ENCODE measurements at regions not wholly inside any gene's neighbourhood (a gene's known extent, or its start where the extent isn't known, plus 50 kb on each side); places are given as distances from the start of the nearest gene placed in this dataset.

DNA sequence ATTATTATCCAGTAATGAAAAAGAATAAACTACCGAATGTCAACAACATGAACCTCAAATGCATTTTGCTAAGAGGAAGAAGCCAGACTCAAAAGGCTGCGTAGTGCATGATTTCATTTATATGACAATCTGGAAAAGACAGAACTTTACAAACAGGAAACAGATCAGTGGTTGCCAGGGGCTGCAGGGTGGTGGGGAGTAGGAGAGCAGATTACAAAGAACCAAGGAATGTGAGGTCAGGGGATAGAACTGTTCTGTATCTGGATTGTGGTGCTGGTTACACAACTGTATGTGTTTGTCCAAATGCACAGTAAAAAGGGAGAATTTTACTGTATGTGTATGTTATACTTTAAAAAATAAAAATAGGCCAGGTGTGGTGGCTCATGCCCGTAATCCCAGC, 89.7 kb upstream of the MYL2 start:
- ChIA-PET POLR2A (no interaction called here), CTCF (interaction anchor here (7.8 kb wide), 1 partner anchor 13 kb away, joined by 52 read pairs; no protein-coding TSS in a partner anchor)
- FAIRE-seq = no peak
- WGBS (ENCODE audit: missing lambda C conversion rate) = 15% methylated on average over 3 of the region's 3 CpGs
- Histone ChIP-seq H3K4me1 (no peaks in the 10 kb centered on the region), H3K4me3 (no peak overlapping the region), H3K4me2 (no peak overlapping the region), H3K9me3 (peaks cover 30% of the 10 kb centered on the region), H3K27ac (no peak overlapping the region)
- no peak for DNase-seq (ENCODE audit: low read depth in 1 of 2, low spot score in 1 of 2)
- ATAC-seq = no peak
- TF ChIP-seq RCOR1 (IDR thresholded peaks at IDR 0.05; ENCODE audit: low read depth, low read length) = no peak
- TF ChIP-seq HOXA7 (CRISPR knock-in tag; IDR thresholded peaks at IDR 0.05) = no peak
- no peak for TF ChIP-seq MAFK (IDR thresholded peaks at IDR 0.05; ENCODE audit: partially characterized antibody)
- TF ChIP-seq NFE2L2 (conservative IDR thresholded peaks at IDR 0.05; ENCODE audit: low read length) = no peak
- TF ChIP-seq ESRRA (IDR thresholded peaks at IDR 0.05; ENCODE audit: borderline replicate concordance, low read length) = no peak
- TF ChIP-seq, protein P1, sequence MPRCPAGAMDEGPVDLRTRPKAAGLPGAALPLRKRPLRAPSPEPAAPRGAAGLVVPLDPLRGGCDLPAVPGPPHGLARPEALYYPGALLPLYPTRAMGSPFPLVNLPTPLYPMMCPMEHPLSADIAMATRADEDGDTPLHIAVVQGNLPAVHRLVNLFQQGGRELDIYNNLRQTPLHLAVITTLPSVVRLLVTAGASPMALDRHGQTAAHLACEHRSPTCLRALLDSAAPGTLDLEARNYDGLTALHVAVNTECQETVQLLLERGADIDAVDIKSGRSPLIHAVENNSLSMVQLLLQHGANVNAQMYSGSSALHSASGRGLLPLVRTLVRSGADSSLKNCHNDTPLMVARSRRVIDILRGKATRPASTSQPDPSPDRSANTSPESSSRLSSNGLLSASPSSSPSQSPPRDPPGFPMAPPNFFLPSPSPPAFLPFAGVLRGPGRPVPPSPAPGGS (IDR thresholded peaks at IDR 0.05) = no peak
- TF ChIP-seq CBX8 (IDR thresholded peaks at IDR 0.05) = no peak
- TF ChIP-seq GATA3 (IDR thresholded peaks at IDR 0.05; ENCODE audit: borderline replicate concordance) = no peak
- TF ChIP-seq CBX2 (IDR thresholded peaks at IDR 0.05; ENCODE audit: borderline replicate concordance, low read depth) = no peak
- no peak for TF ChIP-seq RARB (CRISPR knock-in tag; IDR thresholded peaks at IDR 0.05)
- no peak for TF ChIP-seq KDM5A (IDR thresholded peaks at IDR 0.05)
- no peak for TF ChIP-seq BHLHE40 (IDR thresholded peaks at IDR 0.05; ENCODE audit: low read depth, low read length)
- TF ChIP-seq JUNB (IDR thresholded peaks at IDR 0.05) = no peak

DNA sequence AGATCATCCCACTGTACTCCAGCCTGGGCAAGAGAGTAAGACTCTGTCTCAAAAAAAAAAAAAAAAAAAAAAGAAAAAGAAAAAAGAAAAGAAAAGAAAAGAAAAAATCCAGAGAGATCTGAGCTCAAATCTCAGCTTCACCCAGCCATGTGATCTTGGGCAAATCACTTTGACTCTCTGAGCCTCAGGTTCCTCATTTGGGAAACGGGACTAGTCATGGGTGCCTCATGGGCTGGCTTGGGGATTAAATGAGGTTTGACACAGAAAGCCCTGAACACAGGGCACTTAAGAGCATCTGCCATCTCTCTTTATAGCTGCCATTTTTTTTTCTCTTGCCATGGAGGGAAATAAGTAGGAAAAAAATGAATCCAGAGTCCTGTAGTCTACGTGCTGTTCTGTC, 86.2 kb upstream of the MYL2 start:
- WGBS (ENCODE audit: missing lambda C conversion rate) = 1% methylated on average over 2 of the region's 2 CpGs
- Histone ChIP-seq H3K4me3 (no peak overlapping the region), H3K27ac (no peak overlapping the region), H3K4me1 (no peaks in the 10 kb centered on the region), H3K9me3 (peaks cover 24% of the 10 kb centered on the region), H3K4me2 (no peak overlapping the region)
- no peak for DNase-seq (ENCODE audit: low read depth in 1 of 2, low spot score in 1 of 2)
- ATAC-seq = no peak
- TF ChIP-seq, protein P2, sequence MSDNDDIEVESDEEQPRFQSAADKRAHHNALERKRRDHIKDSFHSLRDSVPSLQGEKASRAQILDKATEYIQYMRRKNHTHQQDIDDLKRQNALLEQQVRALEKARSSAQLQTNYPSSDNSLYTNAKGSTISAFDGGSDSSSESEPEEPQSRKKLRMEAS (IDR thresholded peaks at IDR 0.05) = no peak
- TF ChIP-seq CHD2 (IDR thresholded peaks at IDR 0.05; ENCODE audit: low read length, partially characterized antibody) = no peak
- TF ChIP-seq RNF2 (IDR thresholded peaks at IDR 0.05; ENCODE audit: borderline replicate concordance, low read depth) = no peak
- TF ChIP-seq, protein P3, sequence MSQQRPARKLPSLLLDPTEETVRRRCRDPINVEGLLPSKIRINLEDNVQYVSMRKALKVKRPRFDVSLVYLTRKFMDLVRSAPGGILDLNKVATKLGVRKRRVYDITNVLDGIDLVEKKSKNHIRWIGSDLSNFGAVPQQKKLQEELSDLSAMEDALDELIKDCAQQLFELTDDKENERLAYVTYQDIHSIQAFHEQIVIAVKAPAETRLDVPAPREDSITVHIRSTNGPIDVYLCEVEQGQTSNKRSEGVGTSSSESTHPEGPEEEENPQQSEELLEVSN (IDR thresholded peaks at IDR 0.05; ENCODE audit: borderline replicate concordance, low read depth) = no peak
- no peak for TF ChIP-seq FOSB (CRISPR knock-in tag; IDR thresholded peaks at IDR 0.05)
- TF ChIP-seq, protein P4, sequence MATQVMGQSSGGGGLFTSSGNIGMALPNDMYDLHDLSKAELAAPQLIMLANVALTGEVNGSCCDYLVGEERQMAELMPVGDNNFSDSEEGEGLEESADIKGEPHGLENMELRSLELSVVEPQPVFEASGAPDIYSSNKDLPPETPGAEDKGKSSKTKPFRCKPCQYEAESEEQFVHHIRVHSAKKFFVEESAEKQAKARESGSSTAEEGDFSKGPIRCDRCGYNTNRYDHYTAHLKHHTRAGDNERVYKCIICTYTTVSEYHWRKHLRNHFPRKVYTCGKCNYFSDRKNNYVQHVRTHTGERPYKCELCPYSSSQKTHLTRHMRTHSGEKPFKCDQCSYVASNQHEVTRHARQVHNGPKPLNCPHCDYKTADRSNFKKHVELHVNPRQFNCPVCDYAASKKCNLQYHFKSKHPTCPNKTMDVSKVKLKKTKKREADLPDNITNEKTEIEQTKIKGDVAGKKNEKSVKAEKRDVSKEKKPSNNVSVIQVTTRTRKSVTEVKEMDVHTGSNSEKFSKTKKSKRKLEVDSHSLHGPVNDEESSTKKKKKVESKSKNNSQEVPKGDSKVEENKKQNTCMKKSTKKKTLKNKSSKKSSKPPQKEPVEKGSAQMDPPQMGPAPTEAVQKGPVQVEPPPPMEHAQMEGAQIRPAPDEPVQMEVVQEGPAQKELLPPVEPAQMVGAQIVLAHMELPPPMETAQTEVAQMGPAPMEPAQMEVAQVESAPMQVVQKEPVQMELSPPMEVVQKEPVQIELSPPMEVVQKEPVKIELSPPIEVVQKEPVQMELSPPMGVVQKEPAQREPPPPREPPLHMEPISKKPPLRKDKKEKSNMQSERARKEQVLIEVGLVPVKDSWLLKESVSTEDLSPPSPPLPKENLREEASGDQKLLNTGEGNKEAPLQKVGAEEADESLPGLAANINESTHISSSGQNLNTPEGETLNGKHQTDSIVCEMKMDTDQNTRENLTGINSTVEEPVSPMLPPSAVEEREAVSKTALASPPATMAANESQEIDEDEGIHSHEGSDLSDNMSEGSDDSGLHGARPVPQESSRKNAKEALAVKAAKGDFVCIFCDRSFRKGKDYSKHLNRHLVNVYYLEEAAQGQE (IDR thresholded peaks at IDR 0.05) = no peak
- TF ChIP-seq NR3C1 (IDR thresholded peaks at IDR 0.05) = no peak
- no peak for TF ChIP-seq KDM5A (IDR thresholded peaks at IDR 0.05)
- TF ChIP-seq CEBPB (IDR thresholded peaks at IDR 0.05) = no peak
- TF ChIP-seq EP300 (IDR thresholded peaks at IDR 0.05) = no peak
- TF ChIP-seq, protein P5, sequence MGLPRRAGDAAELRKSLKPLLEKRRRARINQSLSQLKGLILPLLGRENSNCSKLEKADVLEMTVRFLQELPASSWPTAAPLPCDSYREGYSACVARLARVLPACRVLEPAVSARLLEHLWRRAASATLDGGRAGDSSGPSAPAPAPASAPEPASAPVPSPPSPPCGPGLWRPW (IDR thresholded peaks at IDR 0.05) = no peak
- TF ChIP-seq RFX5 (IDR thresholded peaks at IDR 0.05) = no peak
- TF ChIP-seq MAFK (IDR thresholded peaks at IDR 0.05; ENCODE audit: partially characterized antibody) = no peak
- TF ChIP-seq RCOR1 (IDR thresholded peaks at IDR 0.05; ENCODE audit: low read depth, low read length) = no peak
- no peak for TF ChIP-seq CHD4 (IDR thresholded peaks at IDR 0.05; ENCODE audit: borderline replicate concordance)
- no peak for TF ChIP-seq SMC3 (IDR thresholded peaks at IDR 0.05)
- no peak for TF ChIP-seq MYC (IDR thresholded peaks at IDR 0.05; ENCODE audit: borderline replicate concordance, low read length)
- TF ChIP-seq RAD21 (conservative IDR thresholded peaks at IDR 0.05 in 1 of 2, IDR thresholded peaks at IDR 0.05 in 1 of 2) = no peak
- TF ChIP-seq TFCP2L1 (CRISPR knock-in tag; IDR thresholded peaks at IDR 0.05) = no peak
- ChIA-PET CTCF (interaction anchor here (0.6 to 7.8 kb wide), 6 partner anchors 9 to 293 kb away, joined by 3 to 52 read pairs (median 4); no protein-coding TSS in a partner anchor), POLR2A (no interaction called here)
- no peak for FAIRE-seq

Data from A549 (cell line).